SK-N-SH treated with all-trans-retinoic acid at 6 μM for 48 hours (cell line): ENCODE measurements at regions not wholly inside any gene's neighbourhood (a gene's known extent, or its start where the extent isn't known, plus 50 kb on each side); places are given as distances from the start of the nearest gene placed in this dataset.
"Not testable (repeated sequence)": the region's sequence is repeated elsewhere in the genome, so short reads cannot be mapped to it uniquely, and the experiment has no call there.

Experiments used
- ATAC-seq: fragments of 200-7000 bp; cut with Tn5 transposase; 3 replicates; pipeline ENCODE4 v1.9.1; 2020; ENCODE audit warnings: mild to moderate bottlenecking, moderate library complexity
- ARNTL ChIP-seq: fragments of 450-650 bp; formaldehyde crosslinking; IDR thresholded peaks from 2 replicates; pipeline ENCODE4 v1.5.0; 2020; ENCODE audit warnings: low read depth, mild to moderate bottlenecking, moderate library complexity, borderline replicate concordance
- BACH2 ChIP-seq: fragments of 250-450 bp; sonication (Bioruptor Pico); IDR thresholded peaks from 2 replicates; pipeline ENCODE4 v1.9.0; 2021; ENCODE audit warnings: mild to moderate bottlenecking, borderline replicate concordance
- CREB5 ChIP-seq: fragments of 250-450 bp; sonication (Bioruptor Pico); IDR thresholded peaks from 2 replicates; pipeline ENCODE4 v1.5.1; 2020; ENCODE audit warnings: low read depth, mild to moderate bottlenecking, moderate library complexity
- CSDC2 ChIP-seq: fragments of 250-450 bp; sonication (Bioruptor Pico); IDR thresholded peaks from 2 replicates; pipeline ENCODE4 v1.5.0; 2020; ENCODE audit warnings: mild to moderate bottlenecking, moderate library complexity
- CSRNP3 ChIP-seq: fragments of 250-450 bp; sonication (Bioruptor Pico); IDR thresholded peaks from 2 replicates; pipeline ENCODE4 v1.5.1; 2021; ENCODE audit warnings: mild to moderate bottlenecking, moderate library complexity
- GLIS3 ChIP-seq: fragments of 250-450 bp; sonication (Bioruptor Pico); IDR thresholded peaks from 2 replicates; pipeline ENCODE4 v1.5.0; 2020; ENCODE audit warnings: mild to moderate bottlenecking, moderate library complexity
- ISL1 ChIP-seq: fragments of 250-450 bp; sonication (Bioruptor Pico); IDR thresholded peaks from 2 replicates; pipeline ENCODE4 v2.1.2; 2022; ENCODE audit warnings: mild to moderate bottlenecking, moderate library complexity
- POU6F1 ChIP-seq: fragments of 250-450 bp; sonication (Bioruptor Pico); IDR thresholded peaks from 2 replicates; pipeline ENCODE4 v1.8.0; 2021; ENCODE audit warnings: low read depth, mild to moderate bottlenecking, moderate library complexity, borderline replicate concordance
- PPARA ChIP-seq: fragments of 250-450 bp; sonication (Bioruptor Pico); IDR thresholded peaks from 2 replicates; pipeline ENCODE4 v1.5.0; 2020; ENCODE audit warnings: mild to moderate bottlenecking, borderline replicate concordance
- SNAI2 ChIP-seq: fragments of 250-450 bp; sonication (Bioruptor Pico); IDR thresholded peaks from 2 replicates; pipeline ENCODE4 v1.5.0; 2020; ENCODE audit warnings: mild to moderate bottlenecking, moderate library complexity
- TCF4 ChIP-seq: fragments of 250-450 bp; sonication (Bioruptor Pico); IDR thresholded peaks from 2 replicates; pipeline ENCODE4 v1.8.0; 2021; ENCODE audit warnings: mild to moderate bottlenecking, moderate library complexity, borderline replicate concordance
- TOX ChIP-seq: fragments of 250-450 bp; sonication (Bioruptor Pico); IDR thresholded peaks from 2 replicates; pipeline ENCODE4 v1.8.0; 2021; ENCODE audit warnings: mild to moderate bottlenecking, moderate library complexity, borderline replicate concordance
- ZC3H10 ChIP-seq: fragments of 250-450 bp; sonication (Bioruptor Pico); IDR thresholded peaks from 2 replicates; pipeline ENCODE4 v1.5.1; 2021; ENCODE audit warnings: mild to moderate bottlenecking, moderate library complexity
- ZFP3 ChIP-seq: fragments of 250-450 bp; sonication (Bioruptor Pico); IDR thresholded peaks from 2 replicates; pipeline ENCODE4 v1.5.0; 2020; ENCODE audit warnings: mild to moderate bottlenecking, moderate library complexity
- ZFP30 ChIP-seq: fragments of 450-650 bp; formaldehyde crosslinking; IDR thresholded peaks from 2 replicates; pipeline ENCODE4 v1.5.0; 2022; ENCODE audit warnings: mild to moderate bottlenecking, moderate library complexity
- ZNF565 ChIP-seq: fragments of 450-650 bp; formaldehyde crosslinking; conservative IDR thresholded peaks from 2 replicates; pipeline ENCODE4 v1.5.0; 2020; ENCODE audit warnings: low read depth, mild to moderate bottlenecking, moderate library complexity
- ZNF70 ChIP-seq: fragments of 450-650 bp; formaldehyde crosslinking; IDR thresholded peaks from 2 replicates; pipeline ENCODE4 v1.5.0; 2020; ENCODE audit warnings: mild to moderate bottlenecking, moderate library complexity
- ZNF8 ChIP-seq: fragments of 450-650 bp; formaldehyde crosslinking; IDR thresholded peaks from 2 replicates; pipeline ENCODE4 v1.5.0; 2020; ENCODE audit warnings: mild to moderate bottlenecking, moderate library complexity
- TF ChIP-seq, protein P1 (sequence below): fragments of 250-450 bp; sonication (Bioruptor Pico); IDR thresholded peaks from 2 replicates; pipeline ENCODE4 v1.8.0; 2020; ENCODE audit warnings: mild to moderate bottlenecking, moderate library complexity, borderline replicate concordance
- TF ChIP-seq, protein P2 (sequence below): fragments of 250-450 bp; sonication (Bioruptor Pico); IDR thresholded peaks from 2 replicates; pipeline ENCODE4 v1.5.0; 2020; ENCODE audit warnings: mild to moderate bottlenecking, moderate library complexity

DNA sequence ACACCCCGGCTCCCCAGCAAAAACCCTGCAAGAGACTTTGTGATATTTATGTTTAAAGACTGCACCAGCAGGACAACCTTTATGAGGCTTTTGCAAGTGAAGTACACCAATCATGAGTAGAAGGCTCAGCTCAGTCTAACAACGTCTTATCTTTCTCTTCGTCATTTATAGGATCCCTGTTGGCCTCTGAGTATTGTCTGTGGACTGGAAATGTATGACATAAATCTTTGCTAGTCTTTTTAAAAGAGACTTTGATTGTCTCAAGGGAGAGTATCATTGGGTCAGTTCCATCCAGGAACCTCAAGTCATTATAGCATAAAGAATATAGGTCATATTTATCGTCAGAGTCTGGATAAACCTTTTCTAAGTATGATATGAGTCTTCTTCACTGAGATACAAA is 505.0 kb upstream of the SOX9 start:
- TF ChIP-seq, protein P1, sequence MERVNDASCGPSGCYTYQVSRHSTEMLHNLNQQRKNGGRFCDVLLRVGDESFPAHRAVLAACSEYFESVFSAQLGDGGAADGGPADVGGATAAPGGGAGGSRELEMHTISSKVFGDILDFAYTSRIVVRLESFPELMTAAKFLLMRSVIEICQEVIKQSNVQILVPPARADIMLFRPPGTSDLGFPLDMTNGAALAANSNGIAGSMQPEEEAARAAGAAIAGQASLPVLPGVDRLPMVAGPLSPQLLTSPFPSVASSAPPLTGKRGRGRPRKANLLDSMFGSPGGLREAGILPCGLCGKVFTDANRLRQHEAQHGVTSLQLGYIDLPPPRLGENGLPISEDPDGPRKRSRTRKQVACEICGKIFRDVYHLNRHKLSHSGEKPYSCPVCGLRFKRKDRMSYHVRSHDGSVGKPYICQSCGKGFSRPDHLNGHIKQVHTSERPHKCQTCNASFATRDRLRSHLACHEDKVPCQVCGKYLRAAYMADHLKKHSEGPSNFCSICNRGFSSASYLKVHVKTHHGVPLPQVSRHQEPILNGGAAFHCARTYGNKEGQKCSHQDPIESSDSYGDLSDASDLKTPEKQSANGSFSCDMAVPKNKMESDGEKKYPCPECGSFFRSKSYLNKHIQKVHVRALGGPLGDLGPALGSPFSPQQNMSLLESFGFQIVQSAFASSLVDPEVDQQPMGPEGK = no peak
- no peak for TF ChIP-seq GLIS3 (CRISPR knock-in tag)
- TF ChIP-seq ZNF565 = no peak
- TF ChIP-seq SNAI2 (CRISPR knock-in tag) = no peak
- TF ChIP-seq TCF4 = no peak
- TF ChIP-seq, protein P2, sequence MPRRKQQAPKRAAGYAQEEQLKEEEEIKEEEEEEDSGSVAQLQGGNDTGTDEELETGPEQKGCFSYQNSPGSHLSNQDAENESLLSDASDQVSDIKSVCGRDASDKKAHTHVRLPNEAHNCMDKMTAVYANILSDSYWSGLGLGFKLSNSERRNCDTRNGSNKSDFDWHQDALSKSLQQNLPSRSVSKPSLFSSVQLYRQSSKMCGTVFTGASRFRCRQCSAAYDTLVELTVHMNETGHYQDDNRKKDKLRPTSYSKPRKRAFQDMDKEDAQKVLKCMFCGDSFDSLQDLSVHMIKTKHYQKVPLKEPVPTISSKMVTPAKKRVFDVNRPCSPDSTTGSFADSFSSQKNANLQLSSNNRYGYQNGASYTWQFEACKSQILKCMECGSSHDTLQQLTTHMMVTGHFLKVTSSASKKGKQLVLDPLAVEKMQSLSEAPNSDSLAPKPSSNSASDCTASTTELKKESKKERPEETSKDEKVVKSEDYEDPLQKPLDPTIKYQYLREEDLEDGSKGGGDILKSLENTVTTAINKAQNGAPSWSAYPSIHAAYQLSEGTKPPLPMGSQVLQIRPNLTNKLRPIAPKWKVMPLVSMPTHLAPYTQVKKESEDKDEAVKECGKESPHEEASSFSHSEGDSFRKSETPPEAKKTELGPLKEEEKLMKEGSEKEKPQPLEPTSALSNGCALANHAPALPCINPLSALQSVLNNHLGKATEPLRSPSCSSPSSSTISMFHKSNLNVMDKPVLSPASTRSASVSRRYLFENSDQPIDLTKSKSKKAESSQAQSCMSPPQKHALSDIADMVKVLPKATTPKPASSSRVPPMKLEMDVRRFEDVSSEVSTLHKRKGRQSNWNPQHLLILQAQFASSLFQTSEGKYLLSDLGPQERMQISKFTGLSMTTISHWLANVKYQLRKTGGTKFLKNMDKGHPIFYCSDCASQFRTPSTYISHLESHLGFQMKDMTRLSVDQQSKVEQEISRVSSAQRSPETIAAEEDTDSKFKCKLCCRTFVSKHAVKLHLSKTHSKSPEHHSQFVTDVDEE (CRISPR knock-in tag) = no peak
- TF ChIP-seq BACH2 = no peak
- no peak for TF ChIP-seq POU6F1 (CRISPR knock-in tag)
- no peak for TF ChIP-seq PPARA
- no peak for TF ChIP-seq ISL1 (CRISPR knock-in tag)
- no peak for TF ChIP-seq ZC3H10
- TF ChIP-seq TOX = no peak
- TF ChIP-seq CREB5 (CRISPR knock-in tag) = no peak
- TF ChIP-seq ZFP3 = no peak
- TF ChIP-seq, all 23 proteins: peak for 0
- no peak for ATAC-seq

GRCh38 chr17:71617767-71618166 is 503.1 kb upstream of the SOX9 start:
- ATAC-seq = not testable (repeated sequence)

GRCh38 chr17:71625330-71625729 is 495.5 kb upstream of the SOX9 start:
- ATAC-seq = no peak
- no peak for TF ChIP-seq POU6F1 (CRISPR knock-in tag)
- no peak for TF ChIP-seq GLIS3 (CRISPR knock-in tag)
- no peak for TF ChIP-seq ARNTL (CRISPR knock-in tag)
- no peak for TF ChIP-seq SNAI2 (CRISPR knock-in tag)
- no peak for TF ChIP-seq BACH2
- TF ChIP-seq, protein P1 = no peak
- TF ChIP-seq CREB5 (CRISPR knock-in tag) = no peak
- TF ChIP-seq, protein P2 (CRISPR knock-in tag) = no peak
- TF ChIP-seq ZC3H10 = no peak
- no peak for TF ChIP-seq TCF4
- TF ChIP-seq ZNF70 (CRISPR knock-in tag) = no peak
- no peak for TF ChIP-seq CSDC2 (CRISPR knock-in tag)
- no peak for TF ChIP-seq ZFP3
- no peak for TF ChIP-seq ZFP30 (CRISPR knock-in tag)
- TF ChIP-seq CSRNP3 (CRISPR knock-in tag) = no peak
- TF ChIP-seq ZNF8 (CRISPR knock-in tag) = no peak
- TF ChIP-seq ZNF565 = no peak
- no peak for TF ChIP-seq TOX
